ENCODE measurements at regions not wholly inside any gene's neighbourhood (a gene's known extent, or its start where the extent isn't known, plus 50 kb on each side); places are given as distances from the start of the nearest gene placed in this dataset.

GRCh38 chr5:81879936-81880335 is 91.9 kb upstream of the ATG10 start:
- H3K4me3 ChIP-seq (ENCODE audit: low read depth, low read length): no peak overlapping the region
- H3K36me3 Mint-ChIP-seq (ENCODE audit: insufficient read depth, unreplicated experiment): no peaks in the 10 kb centered on the region
- no peak overlapping the region for H3K27ac Mint-ChIP-seq (ENCODE audit: unreplicated experiment)
- no peaks in the 10 kb centered on the region for H3K36me3 ChIP-seq (ENCODE audit: control insufficient read depth, insufficient read depth, low read length)
- DNase-seq: no peak
- no peaks in the 10 kb centered on the region for H3K9me3 ChIP-seq
- no peaks in the 10 kb centered on the region for H3K4me1 ChIP-seq
- H3K9me3 Mint-ChIP-seq (ENCODE audit: unreplicated experiment): no peaks in the 10 kb centered on the region
- H3K27me3 ChIP-seq (replicated peaks; ENCODE audit: control insufficient read depth, insufficient read depth, low read length): peaks cover 3% of the 10 kb centered on the region
- POLR2A ChIA-PET: no interaction called here
- no peaks in the 10 kb centered on the region for H3K4me1 Mint-ChIP-seq (ENCODE audit: low read depth, unreplicated experiment)
- no peak for TF ChIP-seq CTCF (IDR thresholded peaks at IDR 0.05; ENCODE audit: insufficient read depth in 1 of 2, low read depth in 1 of 2, low read length in 1 of 2, severe bottlenecking in 1 of 2, unreplicated experiment in 1 of 2)
- BruUV-seq (replicated peaks): no TSS peak
- peaks cover 23% of the 10 kb centered on the region for H3K27me3 Mint-ChIP-seq (ENCODE audit: insufficient read depth, unreplicated experiment)
- intact Hi-C loops (cut with micrococcal nuclease; ENCODE audit: unreplicated experiment): no loop called here
- no peak overlapping the region for H3K4me3 Mint-ChIP-seq (ENCODE audit: unreplicated experiment)
- CTCF ChIA-PET: no interaction called here

DNA sequence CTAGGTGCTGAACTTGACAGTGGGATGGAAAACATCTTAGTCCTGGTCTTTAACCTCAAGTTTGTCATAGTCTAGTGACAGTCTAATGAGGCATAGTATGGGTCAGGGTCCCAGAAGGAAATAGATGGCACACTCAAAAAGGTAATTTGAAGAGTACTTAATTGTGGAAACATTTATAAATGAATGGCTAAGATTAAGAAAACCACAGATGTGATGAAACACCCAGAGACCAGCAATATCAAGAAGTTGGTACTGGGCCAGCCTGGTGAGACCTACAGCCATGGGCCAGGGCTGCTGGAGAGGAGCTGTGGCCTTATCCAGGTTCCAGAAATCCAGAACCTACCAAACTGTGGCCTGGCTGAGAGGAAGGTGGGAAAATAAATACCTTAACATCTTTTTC is 93.5 kb upstream of the ATG10 start:
- no peak overlapping the region for H3K4me3 ChIP-seq (ENCODE audit: low read depth, low read length)
- H3K4me1 ChIP-seq: no peaks in the 10 kb centered on the region
- H3K27me3 Mint-ChIP-seq (ENCODE audit: insufficient read depth, unreplicated experiment): peaks cover 21% of the 10 kb centered on the region
- POLR2A ChIA-PET: no interaction called here
- no TSS peak for BruUV-seq (replicated peaks)
- H3K9me3 Mint-ChIP-seq (ENCODE audit: unreplicated experiment): no peaks in the 10 kb centered on the region
- H3K4me1 Mint-ChIP-seq (ENCODE audit: low read depth, unreplicated experiment): no peaks in the 10 kb centered on the region
- H3K27me3 ChIP-seq (replicated peaks; ENCODE audit: control insufficient read depth, insufficient read depth, low read length): peaks cover 2% of the 10 kb centered on the region
- H3K36me3 Mint-ChIP-seq (ENCODE audit: insufficient read depth, unreplicated experiment): no peaks in the 10 kb centered on the region
- no peak for DNase-seq
- no peaks in the 10 kb centered on the region for H3K9me3 ChIP-seq
- H3K4me3 Mint-ChIP-seq (ENCODE audit: unreplicated experiment): no peak overlapping the region
- TF ChIP-seq CTCF (IDR thresholded peaks at IDR 0.05; ENCODE audit: insufficient read depth in 1 of 2, low read depth in 1 of 2, low read length in 1 of 2, severe bottlenecking in 1 of 2, unreplicated experiment in 1 of 2): no peak
- intact Hi-C loops (cut with micrococcal nuclease; ENCODE audit: unreplicated experiment): no loop called here
- no peak overlapping the region for H3K27ac Mint-ChIP-seq (ENCODE audit: unreplicated experiment)
- no peaks in the 10 kb centered on the region for H3K36me3 ChIP-seq (ENCODE audit: control insufficient read depth, insufficient read depth, low read length)
- CTCF ChIA-PET: no interaction called here

- no TSS peak for BruUV-seq (replicated peaks)
- Mint-ChIP-seq H3K27ac (ENCODE audit: unreplicated experiment) (no peak overlapping the region), H3K9me3 (ENCODE audit: unreplicated experiment) (no peaks in the 10 kb centered on the region), H3K36me3 (ENCODE audit: insufficient read depth, unreplicated experiment) (no peaks in the 10 kb centered on the region), H3K27me3 (ENCODE audit: insufficient read depth, unreplicated experiment) (peaks cover 17% of the 10 kb centered on the region), H3K4me3 (ENCODE audit: unreplicated experiment) (no peak overlapping the region), H3K4me1 (ENCODE audit: low read depth, unreplicated experiment) (no peaks in the 10 kb centered on the region)
- no peaks in the 10 kb centered on the region for H3K27me3 ChIP-seq (replicated peaks; ENCODE audit: control insufficient read depth, insufficient read depth, low read length)
- no peaks in the 10 kb centered on the region for H3K36me3 ChIP-seq (ENCODE audit: control insufficient read depth, insufficient read depth, low read length)
- H3K4me1 ChIP-seq: no peaks in the 10 kb centered on the region
- ChIA-PET POLR2A (no interaction called here), CTCF (no interaction called here)
- no peak overlapping the region for H3K4me3 ChIP-seq (ENCODE audit: low read depth, low read length)
- no peak for DNase-seq
- intact Hi-C loops (cut with micrococcal nuclease; ENCODE audit: unreplicated experiment): no loop called here
- H3K9me3 ChIP-seq: no peaks in the 10 kb centered on the region
- TF ChIP-seq CTCF (IDR thresholded peaks at IDR 0.05; ENCODE audit: insufficient read depth in 1 of 2, low read depth in 1 of 2, low read length in 1 of 2, severe bottlenecking in 1 of 2, unreplicated experiment in 1 of 2): no peak
These were observed 104.8 kb upstream of the ATG10 start for GRCh38 chr5:81866994-81867393.
